CD4-positive, alpha-beta T cell treated with Interleukin-6 for 4 hours (primary cell): ENCODE measurements at regions not wholly inside any gene's neighbourhood (a gene's known extent, or its start where the extent isn't known, plus 50 kb on each side); places are given as distances from the start of the nearest gene placed in this dataset.

Experiments
- DNase-seq: peaks from one replicate; pipeline ENCODE4 v3.0.0-alpha.2; 2020; ENCODE audit warnings: mixed read lengths

DNA sequence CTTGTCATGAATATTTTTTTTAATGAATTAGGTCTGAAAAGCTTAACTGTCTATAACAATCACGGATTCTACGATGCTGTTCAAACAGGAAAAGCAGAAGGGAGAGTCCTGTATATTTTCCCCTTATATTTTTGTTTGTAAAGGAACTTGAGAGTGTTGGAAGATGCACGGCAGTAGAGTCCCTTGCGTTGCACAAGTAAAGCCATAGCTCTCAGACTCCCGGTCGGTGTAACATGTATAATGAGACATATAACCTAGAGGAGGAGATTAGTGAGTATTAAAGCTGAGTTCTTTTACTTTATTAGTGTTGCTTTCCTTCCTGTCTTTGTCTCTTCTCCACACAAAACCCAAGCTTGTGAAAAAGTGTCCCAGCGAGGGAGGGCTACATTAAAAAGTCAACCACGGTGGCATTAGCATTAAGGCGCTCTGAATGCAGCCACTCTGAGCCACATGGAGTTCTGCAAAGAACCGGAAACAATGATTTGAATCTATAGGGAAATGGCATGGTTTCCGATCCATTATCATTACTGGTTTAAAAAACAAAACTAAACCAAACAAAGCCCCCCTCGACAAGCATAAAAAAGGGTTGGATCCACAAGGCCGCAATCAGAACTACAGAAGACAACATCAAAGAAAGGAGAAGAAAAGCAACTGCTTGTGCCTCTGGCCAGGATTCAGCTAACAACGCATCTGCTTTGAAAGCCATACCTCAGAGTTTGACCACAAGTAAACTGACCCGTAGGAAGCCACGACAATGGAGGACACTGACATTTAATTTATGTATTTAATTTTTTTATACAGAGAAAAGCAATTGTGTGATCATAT is 356.8 kb downstream of the LMO4 start:
- DNase-seq, result no peak

DNA sequence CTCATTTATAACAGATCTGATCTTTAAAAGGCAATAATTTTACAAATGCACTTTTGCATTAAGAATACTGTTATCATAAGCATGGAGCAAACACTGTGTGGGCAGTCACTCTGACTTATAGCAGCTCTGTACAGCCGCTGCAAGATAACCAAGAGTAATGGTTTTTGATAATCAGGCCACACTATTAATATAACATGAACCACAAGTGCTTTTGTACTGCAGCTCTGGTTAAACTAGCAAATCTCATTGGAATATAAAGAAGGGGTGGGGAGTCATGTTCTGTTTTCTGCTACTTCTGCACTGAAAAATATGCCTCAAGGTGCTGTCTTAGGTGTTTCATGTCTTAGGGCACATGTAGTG is 357.4 kb downstream of the LMO4 start:
- no peak for DNase-seq

DNA sequence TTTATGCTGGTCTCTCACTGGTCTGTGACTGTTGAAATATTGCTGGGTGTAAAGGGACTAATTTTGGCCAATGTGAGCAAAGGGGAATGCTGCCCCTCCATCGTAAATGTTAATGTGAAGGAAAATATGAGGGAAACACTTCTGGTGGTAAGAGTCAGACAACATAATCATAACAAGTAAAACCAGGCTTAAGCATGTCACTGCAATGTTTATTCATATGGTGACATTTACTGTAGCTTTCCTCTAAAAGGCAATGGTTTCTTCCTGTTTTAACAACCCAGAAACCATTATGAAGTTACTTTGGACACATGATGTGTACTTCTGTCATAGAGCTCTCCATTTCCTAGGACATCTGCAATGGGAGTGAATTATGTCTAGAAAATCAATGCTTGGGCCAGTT is 358.0 kb downstream of the LMO4 start:
- no peak for DNase-seq

DNA sequence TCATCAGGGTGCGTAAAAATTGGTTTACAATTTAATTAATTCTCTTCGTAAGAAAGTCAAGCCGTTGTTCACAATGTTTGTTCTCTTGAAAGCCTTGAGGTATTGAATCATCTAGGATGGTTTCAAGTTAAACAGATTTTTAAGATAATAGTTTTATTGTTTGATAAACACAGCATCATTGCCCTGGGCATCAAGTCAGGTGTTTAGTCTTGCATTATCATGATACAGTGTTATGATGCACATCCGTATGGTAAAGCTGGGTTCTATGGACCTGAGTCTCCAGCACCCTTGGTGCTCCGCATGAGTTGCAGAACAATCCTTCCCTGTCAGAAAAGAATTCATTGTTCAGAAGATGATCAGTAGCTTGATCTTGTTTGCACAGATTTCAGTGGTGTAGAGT is 359.5 kb downstream of the LMO4 start:
- no peak for DNase-seq

DNA sequence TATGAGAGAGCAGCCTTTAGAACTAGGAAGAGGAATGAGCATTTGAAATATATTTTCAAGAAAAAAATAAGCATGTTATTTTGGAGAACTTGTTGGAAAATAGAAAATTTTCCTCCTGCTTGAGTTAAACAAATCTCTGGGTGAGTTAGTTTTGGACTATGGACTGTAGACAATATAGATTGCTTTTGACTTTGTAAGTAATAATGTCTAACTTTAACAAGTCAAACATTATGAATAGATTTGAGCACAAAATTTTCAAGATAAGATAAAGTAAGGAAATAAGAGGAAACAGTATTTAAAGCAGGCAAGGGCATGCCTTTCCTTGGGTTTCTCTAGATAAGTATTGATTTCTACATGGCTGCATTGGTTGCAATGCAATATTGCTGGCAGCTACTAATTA is 360.8 kb downstream of the LMO4 start:
- no peak for DNase-seq

DNA sequence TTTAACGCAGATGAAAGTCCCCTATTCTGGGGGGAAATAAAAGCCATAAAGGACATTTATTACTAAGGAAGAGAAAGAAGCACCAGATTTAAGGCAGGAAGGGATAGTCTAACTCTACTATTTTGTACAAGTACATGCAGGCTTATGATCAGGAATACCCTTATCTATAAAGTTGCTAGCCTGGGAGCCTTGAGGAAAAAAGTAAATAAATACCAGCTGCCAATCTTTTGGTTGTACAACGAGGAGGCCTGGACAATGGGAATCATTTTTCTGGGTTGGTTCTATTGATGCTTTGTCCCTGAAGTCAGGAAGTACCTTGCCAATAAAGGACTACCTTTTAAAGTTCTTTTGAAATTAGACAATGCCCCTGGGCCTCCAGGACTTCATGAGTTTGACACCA is 367.8 kb downstream of the LMO4 start:
- DNase-seq, result no peak

DNA sequence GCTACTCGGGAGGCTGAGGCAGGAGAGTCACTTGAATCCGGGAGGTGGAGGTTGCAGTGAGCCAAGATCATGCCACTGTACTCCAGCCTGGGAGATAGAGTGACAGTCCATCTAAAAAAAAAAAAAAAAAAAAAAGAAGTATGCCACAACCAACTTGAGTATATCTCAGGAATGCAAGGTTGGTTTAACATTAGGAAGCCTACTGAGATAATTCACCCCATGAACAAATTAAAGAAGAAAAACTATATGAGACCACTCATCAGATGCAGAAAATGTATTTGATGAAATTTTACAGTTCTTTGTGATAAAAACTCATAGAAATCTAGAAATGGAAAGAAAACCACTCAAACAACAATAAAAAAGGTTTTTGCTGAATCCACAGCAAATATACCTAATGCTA is 373.8 kb downstream of the LMO4 start:
- DNase-seq, result no peak

DNA sequence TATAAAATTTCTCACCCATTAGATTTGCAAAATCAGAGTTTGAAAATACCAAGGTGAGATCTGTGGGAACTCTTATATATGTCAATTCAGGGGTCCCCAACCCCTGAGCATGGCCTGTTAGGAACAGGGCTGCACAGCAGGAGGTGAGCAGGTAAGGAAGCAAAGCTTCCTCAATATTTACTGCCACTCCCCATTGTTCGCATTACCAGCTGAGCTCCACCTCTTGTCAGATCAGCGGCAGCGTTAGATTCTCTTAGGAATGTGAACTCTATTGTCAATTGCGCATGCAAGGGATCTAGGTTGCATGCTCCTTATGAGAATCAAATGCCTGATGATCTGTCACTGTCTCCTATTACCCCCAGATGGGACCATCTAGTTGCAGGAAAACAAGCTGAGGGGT is 376.6 kb downstream of the LMO4 start:
- DNase-seq, result no peak

DNA sequence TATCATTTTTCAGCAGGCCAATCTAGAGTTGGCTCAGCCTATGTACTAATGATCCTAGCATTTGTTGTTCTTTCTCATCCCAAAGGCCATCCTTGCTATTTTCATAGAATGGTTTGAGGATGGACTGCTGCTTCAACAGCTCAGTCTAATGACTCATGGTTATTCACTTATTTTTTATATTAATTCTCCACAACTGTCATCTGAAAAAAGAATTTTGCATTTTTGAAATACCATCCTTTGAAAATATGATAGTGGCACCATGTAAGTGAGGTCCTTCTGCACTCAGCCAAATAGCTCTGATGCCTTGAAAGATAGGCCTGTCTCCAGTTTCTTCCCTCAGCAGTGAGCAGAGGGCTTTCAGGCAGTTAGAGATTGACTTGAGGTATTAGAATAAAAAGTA is 377.5 kb downstream of the LMO4 start:
- no peak for DNase-seq

DNA sequence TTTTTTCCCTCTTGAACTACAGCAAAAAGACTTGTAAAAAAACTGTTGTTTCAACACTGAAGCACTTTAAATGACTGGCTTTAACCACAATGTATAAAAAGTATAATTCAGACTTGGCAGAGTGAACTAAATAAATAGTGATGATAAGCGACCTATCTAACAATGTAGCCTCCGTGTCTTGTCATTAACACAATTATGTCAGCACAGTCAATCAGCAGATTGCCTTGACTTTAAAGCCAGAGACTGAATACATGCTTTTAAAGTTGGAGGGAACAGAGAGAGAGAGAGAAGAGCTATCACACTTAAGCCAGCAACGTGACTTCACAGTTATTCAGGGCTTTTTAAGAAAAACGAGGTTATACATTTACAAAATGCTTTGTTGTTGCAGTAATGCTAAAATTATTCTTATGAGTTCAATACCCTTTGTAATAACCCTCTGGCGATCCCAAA is 378.1 kb downstream of the LMO4 start:
- DNase-seq, result no peak

DNA sequence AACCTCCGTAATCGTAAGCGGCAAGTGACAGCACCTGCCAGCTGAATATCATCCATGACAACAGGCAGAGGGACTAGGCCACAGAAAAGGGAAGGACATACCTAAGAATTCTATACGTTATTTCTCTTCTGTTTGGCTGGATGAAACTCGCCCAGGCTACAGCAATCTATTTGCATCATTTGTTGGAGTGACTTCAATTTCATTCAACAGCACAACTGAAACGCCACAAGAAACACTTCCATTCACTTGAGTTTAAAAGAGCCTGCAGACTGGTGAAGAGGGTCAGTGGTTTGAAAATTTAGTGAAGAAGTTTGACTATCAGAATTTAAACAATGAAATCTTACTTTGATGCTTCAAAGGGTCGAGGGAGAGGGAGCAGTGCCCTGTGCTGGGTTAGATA is 378.7 kb downstream of the LMO4 start:
- DNase-seq, result no peak

DNA sequence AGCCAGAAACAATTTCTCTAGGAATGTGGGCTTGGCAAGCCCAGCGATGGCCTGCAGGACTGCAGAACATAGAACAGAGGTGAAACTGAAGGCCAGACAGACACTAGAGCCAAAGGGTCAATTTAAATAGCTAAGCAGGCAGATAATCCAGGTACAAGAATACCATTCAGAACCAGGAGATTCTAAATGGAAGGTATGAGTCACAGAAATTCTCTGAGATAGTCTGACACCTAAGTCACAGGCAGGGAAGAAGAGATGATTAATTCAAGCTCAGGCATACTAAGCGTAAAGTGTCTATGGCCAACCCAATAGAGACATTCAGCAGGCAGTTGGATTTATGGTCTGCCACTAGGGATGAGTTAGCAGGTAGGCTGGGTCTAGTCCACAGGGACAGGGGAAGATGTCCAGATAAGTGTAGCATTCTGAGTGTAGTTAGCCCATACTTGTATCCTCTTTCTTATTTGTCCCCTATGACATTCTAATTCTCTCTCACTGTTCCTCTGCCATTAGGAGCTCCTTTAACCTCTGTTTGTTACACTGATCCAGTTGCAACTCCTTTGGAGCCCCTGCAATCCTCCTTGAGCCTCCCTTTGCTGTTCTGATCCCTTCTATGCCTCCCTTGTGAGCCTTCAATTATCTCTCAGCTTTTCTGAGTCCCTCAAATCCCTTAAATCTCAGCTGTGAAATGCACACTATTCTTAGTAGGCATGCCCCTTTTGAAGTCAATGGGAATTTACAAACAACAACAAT is 383.8 kb downstream of the LMO4 start:
- DNase-seq, result no peak

DNA sequence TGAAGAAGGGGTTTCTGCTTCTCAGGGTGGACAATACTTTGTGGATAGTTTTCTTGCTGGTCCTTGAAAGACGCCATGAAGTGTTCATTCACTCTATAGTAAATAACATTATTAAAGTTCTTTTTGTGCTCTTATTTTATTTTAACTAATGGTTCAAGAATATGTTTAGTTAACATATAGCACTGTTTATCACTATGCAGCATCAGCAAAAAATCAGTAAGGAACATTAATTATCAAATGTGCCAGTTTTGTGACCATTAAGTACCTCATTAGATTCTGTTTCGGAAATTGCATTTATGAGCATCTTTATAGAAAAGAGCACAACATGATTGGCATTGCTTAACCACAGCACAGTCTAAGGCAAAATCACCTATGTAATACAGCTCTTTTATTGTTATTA is 385.6 kb downstream of the LMO4 start:
- DNase-seq, result no peak

DNA sequence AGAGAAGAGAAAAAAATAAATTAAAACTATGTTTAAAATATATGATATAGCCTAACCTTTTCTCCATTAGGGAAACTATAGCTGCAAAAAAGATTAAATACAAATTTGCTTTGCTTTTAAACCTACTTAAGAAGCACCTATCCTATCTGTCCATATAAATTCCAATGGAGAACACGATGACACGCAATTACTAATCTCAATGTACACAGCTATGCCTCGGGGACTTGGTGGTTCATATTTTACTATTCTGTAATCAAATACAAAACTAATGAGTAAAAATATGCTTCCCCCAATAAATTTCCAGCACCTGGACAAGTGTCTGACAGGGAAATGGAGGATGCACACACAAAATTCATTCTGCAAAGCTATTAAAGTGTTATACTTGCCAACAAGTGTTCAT is 386.4 kb downstream of the LMO4 start:
- no peak for DNase-seq

DNA sequence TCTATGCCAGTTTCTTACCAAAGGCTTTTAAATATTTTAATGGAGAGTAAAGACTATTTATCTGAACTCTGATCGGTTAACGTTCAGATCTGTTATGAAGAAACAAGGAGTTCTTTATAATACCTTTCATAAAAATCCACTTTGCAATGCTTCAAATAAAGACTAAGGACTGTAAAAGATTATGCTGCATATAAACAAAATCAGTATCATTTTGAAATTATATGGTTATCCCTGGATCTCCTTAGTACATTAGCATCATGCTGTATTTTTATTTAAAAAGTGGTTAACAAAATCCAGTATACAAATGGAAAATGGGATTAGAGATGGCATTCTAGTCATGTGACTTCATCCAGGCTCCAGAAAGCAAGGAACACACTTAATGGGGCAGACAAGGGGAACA is 386.8 kb downstream of the LMO4 start:
- no peak for DNase-seq

DNA sequence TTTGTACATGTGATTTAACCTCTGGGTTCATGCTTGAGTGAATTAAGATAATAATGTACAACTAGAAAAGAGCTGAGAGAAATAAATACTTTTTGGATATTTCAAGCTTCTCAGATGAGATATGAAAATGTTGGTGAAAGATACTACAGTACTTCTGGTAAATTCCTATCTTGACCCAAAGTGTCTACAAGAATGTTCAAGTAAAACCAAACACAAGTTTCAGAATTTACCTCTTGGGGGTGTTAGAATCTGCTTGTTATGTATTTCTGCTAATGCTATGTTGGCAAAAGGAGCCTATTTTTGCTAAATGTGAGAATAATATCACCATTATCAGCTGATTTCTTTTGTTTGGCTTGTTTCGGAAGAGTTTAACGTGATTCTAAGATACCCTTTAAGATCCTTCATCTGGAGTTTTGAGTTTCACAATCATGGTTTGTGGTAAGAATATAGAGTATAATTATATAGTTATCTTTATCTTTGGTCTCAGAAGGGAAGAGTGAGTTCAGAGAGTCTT is 388.5 kb downstream of the LMO4 start:
- DNase-seq, result no peak

DNA sequence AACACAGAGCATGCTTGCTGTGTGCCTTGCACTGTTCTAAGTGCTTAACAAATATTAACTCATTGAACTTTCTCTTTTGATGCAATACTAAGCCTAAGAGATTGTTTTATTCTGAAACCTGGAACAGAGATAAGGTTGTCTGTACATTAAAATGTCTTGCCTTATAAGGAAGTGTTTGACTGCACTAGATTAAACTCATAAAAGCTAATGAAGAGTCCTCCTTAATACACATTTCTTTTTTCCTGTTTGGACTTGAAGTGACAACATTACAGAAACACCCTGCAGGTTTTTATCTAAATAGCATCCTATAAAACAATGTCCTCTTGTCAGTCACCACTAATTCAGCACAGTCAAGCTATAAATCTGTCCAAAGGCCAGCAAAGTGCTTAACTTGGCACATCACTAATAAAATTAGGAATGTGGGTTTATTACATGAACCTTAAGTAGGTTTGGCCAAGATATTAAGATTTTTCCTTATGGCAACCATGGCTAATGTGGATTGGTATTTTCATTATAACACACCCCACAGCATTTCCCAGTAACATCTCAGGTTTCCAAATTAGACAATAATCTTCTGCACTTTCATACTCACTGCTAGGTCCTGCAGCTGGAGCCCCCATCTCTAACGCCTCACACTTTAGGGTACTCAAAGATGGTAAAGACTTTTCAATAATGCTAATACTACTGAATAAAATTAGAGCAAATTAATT is 389.7 kb downstream of the LMO4 start:
- DNase-seq, result no peak

DNA sequence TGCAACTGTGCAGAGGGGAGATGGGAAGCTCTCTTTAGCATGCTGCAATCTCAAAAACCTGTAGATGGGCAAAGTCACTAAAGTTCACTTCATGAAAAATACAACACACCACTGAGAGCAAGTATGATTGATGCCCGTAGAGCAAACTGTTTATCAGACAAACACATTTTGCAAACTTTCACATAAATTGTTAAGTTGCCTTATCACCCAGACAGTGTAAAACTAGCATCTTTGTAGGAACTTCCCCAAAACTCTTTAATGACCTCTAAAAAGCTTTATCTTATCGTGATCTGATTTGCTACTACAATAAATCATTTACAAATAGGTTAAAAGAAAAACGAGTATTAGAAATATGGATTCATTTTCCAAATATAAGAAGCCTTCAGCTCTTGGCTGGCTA is 391.0 kb downstream of the LMO4 start:
- DNase-seq, result no peak

DNA sequence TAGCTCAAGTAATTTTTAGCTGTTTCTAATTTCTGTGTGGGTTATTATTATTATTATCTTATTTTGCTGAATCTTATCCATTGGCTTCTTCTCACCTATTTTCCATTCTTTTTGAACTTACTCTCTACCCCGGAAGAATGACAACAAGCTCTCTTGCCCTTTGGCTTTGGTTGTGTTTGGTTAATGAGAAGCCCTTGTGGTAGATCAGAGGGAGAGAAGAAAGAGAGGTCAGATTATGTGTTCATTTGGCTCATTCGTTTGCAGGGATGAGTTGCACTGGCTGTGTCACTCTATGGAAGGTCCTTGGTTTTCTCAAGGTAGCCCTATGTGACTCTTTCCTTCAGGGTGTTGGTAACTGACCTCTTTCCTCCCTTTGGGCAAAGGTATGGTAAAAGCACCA is 391.9 kb downstream of the LMO4 start:
- no peak for DNase-seq

DNA sequence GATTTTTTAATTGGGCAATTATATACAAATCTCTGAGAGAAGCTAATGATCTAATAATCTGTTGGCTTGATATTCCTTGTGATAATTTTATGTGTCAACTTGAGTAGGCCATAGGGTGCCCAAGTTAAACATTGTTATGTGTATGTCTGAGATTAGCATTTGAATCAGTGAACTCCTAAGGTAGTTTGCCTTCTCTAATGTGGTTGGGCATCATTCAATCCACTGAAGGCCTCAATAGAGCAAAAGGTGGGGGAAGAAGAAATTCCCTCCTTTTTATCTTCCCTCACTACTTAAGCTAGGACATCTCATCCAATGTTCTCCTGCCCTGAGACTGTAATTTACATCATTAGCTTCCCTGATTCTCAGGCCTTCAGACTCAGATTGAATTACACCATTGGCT is 394.5 kb downstream of the LMO4 start:
- DNase-seq, result no peak

DNA sequence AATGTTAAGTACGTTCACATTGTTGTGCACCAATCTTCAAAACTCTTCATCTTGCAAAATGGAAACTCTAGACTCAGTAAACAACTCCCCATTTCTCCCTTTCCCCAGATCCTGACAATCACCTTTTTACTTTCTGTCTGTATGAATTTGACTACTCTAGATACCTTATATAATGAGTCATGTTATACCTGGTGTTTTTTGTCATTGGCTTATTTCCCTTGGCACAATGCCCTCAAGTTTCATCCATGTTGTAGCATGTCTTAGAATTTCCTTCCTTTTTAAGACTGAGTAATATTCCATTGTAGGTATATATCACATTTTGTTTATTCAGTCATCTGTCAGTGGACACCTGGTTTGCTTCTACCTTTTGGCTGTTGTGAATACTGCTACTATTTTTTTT is 399.5 kb downstream of the LMO4 start:
- no peak for DNase-seq

DNA sequence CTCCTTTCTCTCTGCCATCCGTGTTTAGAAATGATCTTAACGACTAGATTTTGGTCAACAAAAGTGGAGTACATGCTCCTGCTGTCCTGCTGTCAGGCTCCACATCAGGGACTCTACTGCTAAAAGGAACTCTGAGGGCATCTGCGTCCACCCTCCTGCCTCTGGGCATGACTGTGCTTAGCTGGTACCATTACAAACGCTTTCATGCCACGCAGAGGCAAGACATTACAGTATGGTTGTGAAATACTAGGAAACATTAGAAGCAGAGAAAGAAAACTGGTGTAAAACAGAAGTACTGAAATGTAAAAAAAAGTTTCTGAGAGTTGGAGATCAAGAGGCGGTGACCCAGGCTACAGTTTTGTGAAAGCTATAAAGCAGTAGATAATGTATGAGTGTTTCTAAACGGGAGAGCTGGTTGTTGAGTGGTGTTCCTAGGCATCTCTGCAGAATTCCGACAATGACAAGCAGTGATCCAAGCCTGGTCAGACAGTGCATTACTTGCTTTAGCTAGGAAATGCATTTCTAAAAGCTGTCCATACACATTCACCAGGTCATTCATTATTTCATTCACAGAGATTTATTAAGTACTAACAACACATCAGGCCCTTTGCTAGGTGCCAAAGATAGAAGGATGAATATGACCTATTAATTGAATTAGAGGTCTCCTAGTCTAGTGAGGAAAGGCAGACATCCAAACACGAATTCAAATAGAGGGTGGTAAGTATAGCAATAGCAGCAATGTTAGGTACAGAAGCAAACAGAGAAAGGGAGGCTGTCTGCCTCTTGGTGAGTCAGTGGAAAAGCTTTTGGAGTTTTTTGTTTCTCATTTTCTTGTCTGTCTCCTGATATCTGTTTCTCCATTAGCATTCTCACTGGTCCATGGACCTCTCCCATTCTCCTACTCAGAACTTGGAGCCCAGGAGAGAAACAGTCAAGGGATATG is 401.9 kb downstream of the LMO4 start:
- DNase-seq, result no peak

DNA sequence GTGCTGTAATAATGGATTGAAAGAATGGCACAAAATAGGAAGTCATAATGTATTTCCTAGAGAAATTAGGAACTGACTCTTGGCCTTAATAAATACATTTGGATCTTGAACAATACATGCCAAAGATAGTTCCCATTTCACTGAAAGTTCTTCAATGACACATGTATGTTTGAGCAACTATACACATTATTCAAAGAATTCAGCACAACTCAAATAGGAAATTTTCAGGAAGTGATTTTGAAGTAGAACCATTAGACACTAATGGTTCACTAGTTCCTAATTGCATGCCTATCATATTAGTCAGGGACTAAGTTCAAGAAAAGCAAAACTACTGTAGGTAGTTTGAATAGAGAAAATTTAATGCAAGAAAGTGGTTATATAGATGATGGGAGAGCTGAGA is 404.7 kb downstream of the LMO4 start:
- no peak for DNase-seq
